PC-9 (cell line): ENCODE measurements at regions not wholly inside any gene's neighbourhood (a gene's known extent, or its start where the extent isn't known, plus 50 kb on each side); places are given as distances from the start of the nearest gene placed in this dataset.

ENCODE experiments used
- CTCF ChIP-seq: fragments of 200-600 bp; sonication (generic); conservative IDR thresholded peaks from 2 replicates; pipeline ENCODE4 v1.6.1; 2017; ENCODE audit warnings: mixed run types, antibody characterized with exemption, mild to moderate bottlenecking, moderate library complexity
- EZH2 ChIP-seq: fragments of 200-600 bp; sonication (generic); IDR thresholded peaks from 2 replicates; pipeline ENCODE4 v1.8.0; 2017; ENCODE audit warnings: antibody characterized with exemption, low read depth

GRCh38 chr3:189534531-189534930 is 96.7 kb upstream of the TP63 start:
- no peak for TF ChIP-seq CTCF
- TF ChIP-seq EZH2: no peak
